ENCODE measurements at regions not wholly inside any gene's neighbourhood (a gene's known extent, or its start where the extent isn't known, plus 50 kb on each side); places are given as distances from the start of the nearest gene placed in this dataset.
"Not testable (repeated sequence)": the region's sequence is repeated elsewhere in the genome, so short reads cannot be mapped to it uniquely, and the experiment has no call there.

DNA sequence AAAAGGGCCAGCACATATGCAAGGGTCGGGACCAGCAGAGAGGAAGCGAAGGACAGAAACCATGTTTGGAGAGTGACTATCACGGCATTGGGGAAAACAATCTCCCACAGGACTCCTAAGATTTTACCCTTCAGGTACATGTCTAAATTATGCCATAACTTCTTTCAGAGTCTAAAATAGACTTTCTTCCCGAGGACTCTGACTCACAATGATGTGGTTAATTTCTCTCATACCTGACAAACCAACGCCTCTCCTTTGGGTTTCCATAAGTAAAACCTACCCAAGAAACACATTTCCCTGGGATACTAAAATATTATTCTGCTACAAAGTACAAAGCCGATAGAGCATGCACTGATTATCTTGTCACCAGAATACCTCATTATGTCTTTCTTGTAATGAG lies 127.8 kb upstream of the NETO1 start:
- Histone ChIP-seq H3K9me3 (no peaks in the 10 kb centered on the region), H3K4me3 (no peak overlapping the region), H3K4me1 (no peaks in the 10 kb centered on the region), H3K27me3 (no peaks in the 10 kb centered on the region), H3K27ac (no peak overlapping the region), H3K36me3 (no peaks in the 10 kb centered on the region)
- TF ChIP-seq EP300 (IDR thresholded peaks at IDR 0.05): no peak
- TF ChIP-seq, protein P1, sequence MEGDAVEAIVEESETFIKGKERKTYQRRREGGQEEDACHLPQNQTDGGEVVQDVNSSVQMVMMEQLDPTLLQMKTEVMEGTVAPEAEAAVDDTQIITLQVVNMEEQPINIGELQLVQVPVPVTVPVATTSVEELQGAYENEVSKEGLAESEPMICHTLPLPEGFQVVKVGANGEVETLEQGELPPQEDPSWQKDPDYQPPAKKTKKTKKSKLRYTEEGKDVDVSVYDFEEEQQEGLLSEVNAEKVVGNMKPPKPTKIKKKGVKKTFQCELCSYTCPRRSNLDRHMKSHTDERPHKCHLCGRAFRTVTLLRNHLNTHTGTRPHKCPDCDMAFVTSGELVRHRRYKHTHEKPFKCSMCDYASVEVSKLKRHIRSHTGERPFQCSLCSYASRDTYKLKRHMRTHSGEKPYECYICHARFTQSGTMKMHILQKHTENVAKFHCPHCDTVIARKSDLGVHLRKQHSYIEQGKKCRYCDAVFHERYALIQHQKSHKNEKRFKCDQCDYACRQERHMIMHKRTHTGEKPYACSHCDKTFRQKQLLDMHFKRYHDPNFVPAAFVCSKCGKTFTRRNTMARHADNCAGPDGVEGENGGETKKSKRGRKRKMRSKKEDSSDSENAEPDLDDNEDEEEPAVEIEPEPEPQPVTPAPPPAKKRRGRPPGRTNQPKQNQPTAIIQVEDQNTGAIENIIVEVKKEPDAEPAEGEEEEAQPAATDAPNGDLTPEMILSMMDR (IDR thresholded peaks at IDR 0.05): no peak
- no peak for TF ChIP-seq POLR2AphosphoS5 (IDR thresholded peaks at IDR 0.05)
- no peak for TF ChIP-seq POLR2A (IDR thresholded peaks at IDR 0.05)
- ATAC-seq: no peak
- WGBS, 2 donors (ENCODE audit: low coverage in 1 of 2): 89 to 96% methylated on average over 4 to 6 of the region's 6 CpGs

DNA sequence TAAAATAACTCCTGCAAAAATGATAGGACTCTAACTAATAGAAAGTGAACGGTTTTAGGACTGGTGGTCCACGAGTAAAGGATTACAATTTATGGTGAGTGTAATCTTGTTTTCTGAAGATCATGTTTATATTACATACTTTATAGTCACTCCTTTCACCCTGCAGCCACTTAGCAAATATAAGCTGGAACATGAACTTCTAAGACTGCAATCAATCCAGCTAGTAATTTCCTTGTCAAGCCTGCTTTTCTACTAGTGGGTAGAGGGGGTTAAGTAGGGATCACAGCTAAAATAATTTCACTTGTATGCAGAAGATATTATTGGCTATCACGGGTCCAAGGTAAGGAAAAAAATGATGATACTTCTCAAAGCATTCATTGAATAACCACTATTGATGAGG lies 125.5 kb upstream of the NETO1 start:
- Histone ChIP-seq H3K4me3 (no peak overlapping the region), H3K27me3 (no peaks in the 10 kb centered on the region), H3K4me1 (no peaks in the 10 kb centered on the region), H3K36me3 (no peaks in the 10 kb centered on the region), H3K27ac (no peak overlapping the region), H3K9me3 (no peaks in the 10 kb centered on the region)
- TF ChIP-seq, protein P1 (IDR thresholded peaks at IDR 0.05): no peak
- TF ChIP-seq POLR2A (IDR thresholded peaks at IDR 0.05) (no peak), POLR2AphosphoS5 (IDR thresholded peaks at IDR 0.05) (no peak), EP300 (IDR thresholded peaks at IDR 0.05) (no peak)
- WGBS, 2 donors (ENCODE audit: low coverage in 1 of 2): 21 to 56% methylated on average over 3 of the region's 3 CpGs
- ATAC-seq: no peak

DNA sequence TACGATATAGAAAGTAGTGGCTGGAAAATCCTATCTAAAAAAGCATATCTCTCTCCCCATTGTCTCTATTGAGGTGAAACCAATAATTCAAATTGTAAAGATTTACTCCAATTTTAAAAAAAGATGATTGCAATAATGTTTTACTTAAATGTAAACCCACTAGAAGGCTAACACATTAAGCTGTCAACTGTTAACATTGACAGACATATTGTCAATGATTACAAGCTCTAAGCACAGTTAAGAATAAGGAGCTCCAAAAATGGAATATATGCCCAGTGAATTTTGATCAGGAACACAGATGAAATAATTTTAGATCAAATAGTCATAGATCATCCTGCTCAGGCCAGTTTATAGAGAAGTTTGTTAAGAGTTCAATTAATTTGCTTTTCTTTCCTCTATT lies 123.6 kb upstream of the NETO1 start:
- TF ChIP-seq EP300 (IDR thresholded peaks at IDR 0.05) (no peak), POLR2A (IDR thresholded peaks at IDR 0.05) (no peak)
- no peak for ATAC-seq
- H3K36me3 ChIP-seq: no peaks in the 10 kb centered on the region

DNA sequence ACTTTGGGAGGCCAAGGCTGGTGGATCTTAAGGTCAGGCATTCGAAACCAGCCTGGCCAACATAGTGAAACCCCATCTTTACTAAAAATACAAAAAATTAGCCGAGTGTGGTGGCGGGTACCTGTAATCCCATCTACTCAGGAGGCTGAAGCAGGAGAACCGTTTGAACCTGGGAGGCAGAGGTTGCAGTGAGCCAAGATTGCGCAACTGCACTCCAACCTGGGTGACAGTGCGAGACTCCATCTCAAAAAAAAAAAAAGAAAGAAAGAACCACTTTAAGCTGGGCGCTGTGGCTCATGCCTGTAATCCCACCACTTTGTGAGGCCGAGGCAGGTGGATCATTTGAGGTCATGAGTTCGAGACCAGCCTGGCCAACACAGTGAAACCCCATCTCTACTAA lies 119.8 kb upstream of the NETO1 start:
- ATAC-seq, H3K4me3 ChIP-seq, H3K36me3 ChIP-seq, H3K4me1 ChIP-seq, H3K27me3 ChIP-seq, H3K27ac ChIP-seq: not testable (repeated sequence)
- 61 to 77% methylated on average over 5 to 7 of the region's 9 CpGs for whole genome bisulfite sequencing, 2 donors (ENCODE audit: low coverage in 1 of 2)
- peaks cover 0 to 17% (median 0%) of the 10 kb centered on the region in 3 donors for H3K9me3 ChIP-seq

More for the DNA sequence above, 123.6 kb upstream of the NETO1 start:
- Histone ChIP-seq H3K27me3 (no peaks in the 10 kb centered on the region), H3K9me3 (no peaks in the 10 kb centered on the region), H3K4me3 (no peak overlapping the region), H3K4me1 (no peaks in the 10 kb centered on the region), H3K27ac (no peak overlapping the region)
- 67 to 93% methylated on average over 1 of the region's 1 CpG for WGBS, 2 donors (ENCODE audit: low coverage in 1 of 2)

DNA sequence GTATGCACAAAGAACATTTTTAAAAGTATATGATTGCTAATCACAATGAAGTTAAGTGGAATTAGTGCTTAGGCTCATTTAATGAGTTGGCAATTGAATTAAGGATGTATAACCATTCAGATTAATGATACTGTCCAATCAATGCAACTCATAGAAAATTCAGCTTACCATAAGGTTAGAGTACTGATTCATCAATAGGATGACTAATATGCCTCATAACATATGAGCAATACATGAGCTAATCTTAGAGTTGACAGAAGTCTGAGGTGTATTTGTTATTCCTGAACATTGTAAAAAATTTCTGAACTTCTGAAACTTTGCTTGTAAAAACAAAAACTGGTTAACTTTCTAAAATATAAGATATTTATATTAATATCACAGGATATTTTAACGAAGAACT lies 118.3 kb upstream of the NETO1 start:
- WGBS, 2 donors (ENCODE audit: low coverage in 1 of 2): 68 to 100% methylated on average over 1 of the region's 1 CpG
- Histone ChIP-seq H3K27ac (no peak overlapping the region), H3K4me1 (no peaks in the 10 kb centered on the region), H3K9me3 (peaks cover 0 to 17% (median 0%) of the 10 kb centered on the region in 3 donors), H3K4me3 (no peak overlapping the region), H3K27me3 (no peaks in the 10 kb centered on the region), H3K36me3 (no peaks in the 10 kb centered on the region)
- TF ChIP-seq POLR2AphosphoS5 (IDR thresholded peaks at IDR 0.05): no peak
- no peak for TF ChIP-seq POLR2A (IDR thresholded peaks at IDR 0.05)
- no peak for TF ChIP-seq EP300 (IDR thresholded peaks at IDR 0.05)
- TF ChIP-seq, protein P1 (IDR thresholded peaks at IDR 0.05): no peak
- ATAC-seq: no peak

DNA sequence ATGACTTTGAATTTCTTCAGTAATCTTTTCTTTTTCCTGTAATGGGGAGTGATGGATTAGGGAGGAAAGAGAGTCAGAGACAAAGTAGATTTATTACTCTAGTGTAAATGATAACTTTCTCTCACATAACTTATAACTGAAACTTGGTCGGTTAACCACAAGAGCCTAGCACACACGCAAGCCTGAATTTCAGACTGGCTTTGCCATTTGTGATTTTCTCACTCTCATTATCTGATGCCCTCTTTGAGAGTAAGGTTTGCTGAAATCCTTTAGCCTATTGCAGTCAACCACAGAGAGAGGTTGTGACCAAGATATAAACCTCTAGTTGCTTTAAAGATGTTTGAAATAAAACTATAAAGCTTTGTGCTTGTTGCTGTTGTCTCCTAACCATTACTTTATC lies 117.9 kb upstream of the NETO1 start:
- no peaks in the 10 kb centered on the region for H3K27me3 ChIP-seq
- no peak for TF ChIP-seq POLR2A (IDR thresholded peaks at IDR 0.05)
- TF ChIP-seq POLR2AphosphoS5 (IDR thresholded peaks at IDR 0.05): no peak
- TF ChIP-seq, protein P1 (IDR thresholded peaks at IDR 0.05): no peak
- no peak for TF ChIP-seq EP300 (IDR thresholded peaks at IDR 0.05)
- H3K9me3 ChIP-seq: peaks cover 0 to 17% (median 0%) of the 10 kb centered on the region in 3 donors
- no peaks in the 10 kb centered on the region for H3K4me1 ChIP-seq
- no peak overlapping the region for H3K4me3 ChIP-seq
- no peak for ATAC-seq
- H3K36me3 ChIP-seq: no peaks in the 10 kb centered on the region
- H3K27ac ChIP-seq: no peak overlapping the region
- 5 to 46% methylated on average over 2 of the region's 2 CpGs for WGBS, 2 donors (ENCODE audit: low coverage in 1 of 2)

Data from gastroesophageal sphincter (tissue), 4 donors.